Transverse colon (tissue), 4 donors: ENCODE measurements at regions not wholly inside any gene's neighbourhood (a gene's known extent, or its start where the extent isn't known, plus 50 kb on each side); places are given as distances from the start of the nearest gene placed in this dataset.
"Not testable (repeated sequence)": the region's sequence is repeated elsewhere in the genome, so short reads cannot be mapped to it uniquely, and the experiment has no call there.

Experiments
- DNase-seq: peaks from one replicate; pipeline ENCODE4 v3.0.0-alpha.2; 2019
- H3K27ac ChIP-seq, 4 donors: fragments of 200-600 bp; sonication (generic); 2 replicates each; pipeline ENCODE4 v1.5.1; 2016 to 2018; ENCODE audit warnings: inconsistent platforms in 4 of 4
- H3K27me3 ChIP-seq: fragments of 200-600 bp; sonication (generic); 2 replicates; pipeline ENCODE4 v1.5.1; 2017; ENCODE audit warnings: inconsistent platforms
- H3K36me3 ChIP-seq, 4 donors: fragments of 200-600 bp; sonication (generic); 2 replicates each; pipeline ENCODE4 v1.5.1; 2017 to 2019; ENCODE audit warnings: inconsistent platforms in 4 of 4
- H3K4me1 ChIP-seq, 4 donors: fragments of 200-600 bp; sonication (generic); 2 replicates each; pipeline ENCODE4 v1.5.1; 2017 to 2020; ENCODE audit warnings: inconsistent platforms in 4 of 4
- H3K4me3 ChIP-seq, 4 donors: fragments of 200-600 bp; sonication (generic); 1 replicate in 1 of 4; 2 replicates in 3 of 4; pipeline versions ENCODE4 v1.5.1 to v1.6.1; 2017 to 2019; ENCODE audit warnings: inconsistent platforms in 4 of 4
- H3K9me3 ChIP-seq, 2 donors: fragments of 200-600 bp; sonication (generic); 2 replicates each; pipeline ENCODE4 v1.5.1; 2017 to 2019; ENCODE audit warnings: inconsistent platforms in 2 of 2
- EP300 ChIP-seq: sonication (generic); formaldehyde crosslinking; IDR thresholded peaks from one replicate; pipeline ENCODE4 v1.6.1; 2017; ENCODE audit warnings: antibody characterized with exemption, low read depth
- POLR2A ChIP-seq: fragments of 450-650 bp; IDR thresholded peaks from one replicate; pipeline ENCODE4 v1.6.1; 2016; ENCODE audit warnings: antibody characterized with exemption, mild to moderate bottlenecking, moderate library complexity
- POLR2AphosphoS5 ChIP-seq, 3 donors: sonication (generic); formaldehyde crosslinking; IDR thresholded peaks; one replicate each; pipeline ENCODE4 v1.6.1; 2016; ENCODE audit warnings: antibody characterized with exemption in 3 of 3
- WGBS, 2 donors: methylation state at CpG; one replicate each; pipeline ENCODE4 v1.1.5; 2018; ENCODE audit warnings: low coverage in 1 of 2; 5-methylcytosine and 5-hydroxymethylcytosine counted together
- in situ Hi-C, 4 donors: fragments of 200-750 bp; cut with MboI; loops; one replicate each; pipeline versions ENCODE4 v1.15.0 to v1.15.1; 2017; ENCODE audit warnings: low sequenced_read_pairs in 3 of 4, low pct_ligation_motif_present in 1 of 4, low pct_unique_long_range_greater_than_20kb in 1 of 4
- intact Hi-C: fragments of 100-400 bp; cut with DNase I; formaldehyde crosslinking; loops from one replicate; pipeline ENCODE4 v1.15.1; 2023; ENCODE audit warnings: low total_unique reads
- TF ChIP-seq, protein P1 (sequence below), 5 experiments: fragments of 200-600 bp in 3 of 5; fragments of 450-650 bp in 2 of 5; sonication (generic) in 3 of 5; IDR thresholded peaks; 1 replicate in 2 of 5; 2 replicates in 3 of 5; pipeline ENCODE4 v1.5.1; 2016 to 2017; ENCODE audit warnings: antibody characterized with exemption in 5 of 5, inconsistent platforms in 3 of 5, mild to moderate bottlenecking in 2 of 5, moderate library complexity in 1 of 5

DNA sequence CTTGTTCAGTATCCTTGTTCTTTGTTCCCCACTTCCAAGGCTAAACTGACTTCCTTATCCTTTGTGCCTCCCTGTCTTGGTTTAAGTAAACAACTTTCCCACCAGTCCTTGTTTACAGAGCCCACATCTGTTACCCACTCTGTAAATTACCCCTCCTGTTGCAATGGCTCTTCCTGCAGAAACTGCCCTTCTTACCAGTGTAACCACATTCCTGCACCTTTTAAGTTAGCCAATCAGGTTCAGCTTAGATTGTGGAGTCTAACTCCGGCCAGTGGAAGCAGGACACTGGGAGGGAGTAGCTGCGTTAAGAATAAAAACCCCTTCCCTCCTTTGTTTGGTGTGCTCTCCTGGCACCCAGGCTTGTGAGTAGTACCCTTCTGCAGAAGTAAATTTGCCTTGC is 360.9 kb downstream of the PRDM5 start:
- WGBS, 2 donors: 50 to 76% methylated on average over 2 of the region's 2 CpGs
- intact Hi-C loops: no loop called here
- no peak overlapping the region for H3K4me3 ChIP-seq
- H3K27ac ChIP-seq: no peak overlapping the region
- H3K4me1 ChIP-seq: no peaks in the 10 kb centered on the region
- in situ Hi-C loops: no loop called here
- peaks cover 0 to 12% of the 10 kb centered on the region in 2 donors for H3K9me3 ChIP-seq
- TF ChIP-seq POLR2A (no peak), EP300 (no peak)
- no peaks in the 10 kb centered on the region for H3K27me3 ChIP-seq
- no peak for DNase-seq
- no peaks in the 10 kb centered on the region for H3K36me3 ChIP-seq

DNA sequence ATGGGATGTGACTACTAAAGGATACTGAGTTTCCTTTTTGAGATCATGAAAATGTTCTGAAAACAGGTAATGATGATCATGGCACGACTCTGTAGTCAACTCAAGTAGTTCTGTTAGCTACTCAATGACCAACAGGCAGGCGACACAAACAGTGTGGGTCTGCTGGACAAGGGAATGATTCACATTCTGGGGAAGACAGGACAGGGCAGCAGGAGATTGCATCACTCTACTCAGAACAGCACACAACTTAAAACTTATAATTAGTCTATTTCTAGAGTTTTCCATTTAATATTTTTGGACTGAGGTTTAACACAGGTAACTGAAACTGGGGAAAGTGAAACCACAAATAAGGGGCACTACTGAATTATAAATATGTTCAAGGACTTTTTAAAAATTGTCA is 365.2 kb downstream of the PRDM5 start:
- in situ Hi-C loops (no loop called here), intact Hi-C loops (no loop called here)
- H3K27me3 ChIP-seq: no peaks in the 10 kb centered on the region
- no peak overlapping the region for H3K4me3 ChIP-seq
- peaks cover 0 to 12% of the 10 kb centered on the region in 2 donors for H3K9me3 ChIP-seq
- TF ChIP-seq EP300 (no peak), POLR2A (no peak), POLR2AphosphoS5 (IDR thresholded peaks at IDR 0.05) (no peak)
- TF ChIP-seq, protein P1, sequence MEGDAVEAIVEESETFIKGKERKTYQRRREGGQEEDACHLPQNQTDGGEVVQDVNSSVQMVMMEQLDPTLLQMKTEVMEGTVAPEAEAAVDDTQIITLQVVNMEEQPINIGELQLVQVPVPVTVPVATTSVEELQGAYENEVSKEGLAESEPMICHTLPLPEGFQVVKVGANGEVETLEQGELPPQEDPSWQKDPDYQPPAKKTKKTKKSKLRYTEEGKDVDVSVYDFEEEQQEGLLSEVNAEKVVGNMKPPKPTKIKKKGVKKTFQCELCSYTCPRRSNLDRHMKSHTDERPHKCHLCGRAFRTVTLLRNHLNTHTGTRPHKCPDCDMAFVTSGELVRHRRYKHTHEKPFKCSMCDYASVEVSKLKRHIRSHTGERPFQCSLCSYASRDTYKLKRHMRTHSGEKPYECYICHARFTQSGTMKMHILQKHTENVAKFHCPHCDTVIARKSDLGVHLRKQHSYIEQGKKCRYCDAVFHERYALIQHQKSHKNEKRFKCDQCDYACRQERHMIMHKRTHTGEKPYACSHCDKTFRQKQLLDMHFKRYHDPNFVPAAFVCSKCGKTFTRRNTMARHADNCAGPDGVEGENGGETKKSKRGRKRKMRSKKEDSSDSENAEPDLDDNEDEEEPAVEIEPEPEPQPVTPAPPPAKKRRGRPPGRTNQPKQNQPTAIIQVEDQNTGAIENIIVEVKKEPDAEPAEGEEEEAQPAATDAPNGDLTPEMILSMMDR (IDR thresholded peaks at IDR 0.05): no peak
- no peaks in the 10 kb centered on the region for H3K4me1 ChIP-seq
- no peaks in the 10 kb centered on the region for H3K36me3 ChIP-seq
- 86 to 92% methylated on average over 2 of the region's 2 CpGs for whole genome bisulfite sequencing, 2 donors
- H3K27ac ChIP-seq: no peak overlapping the region
- no peak for DNase-seq

DNA sequence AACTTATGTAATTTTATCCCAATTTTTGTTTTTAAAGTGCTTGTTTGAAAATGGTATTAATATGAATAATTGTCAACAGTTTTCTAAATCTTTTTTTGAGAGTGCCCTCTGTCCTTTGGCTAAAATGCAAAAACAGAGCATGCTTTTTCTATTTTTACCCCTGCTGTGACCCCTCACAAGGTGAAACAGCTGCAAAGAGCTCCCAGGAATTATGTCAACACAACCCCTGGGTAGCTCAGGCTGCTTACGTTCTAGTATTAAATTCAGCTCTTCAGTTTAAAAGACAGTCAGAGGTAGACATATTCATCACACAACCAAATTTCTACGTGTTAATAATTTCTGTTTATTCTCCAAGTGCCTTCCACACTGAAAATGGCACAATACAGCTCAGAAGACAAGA is 367.5 kb downstream of the PRDM5 start:
- H3K4me1 ChIP-seq: no peaks in the 10 kb centered on the region
- no peaks in the 10 kb centered on the region for H3K9me3 ChIP-seq
- WGBS, 2 donors: 49% methylated on average over 2 of the region's 2 CpGs
- in situ Hi-C loops (no loop called here), intact Hi-C loops (no loop called here)
- H3K27me3 ChIP-seq: no peaks in the 10 kb centered on the region
- TF ChIP-seq, protein P1 (IDR thresholded peaks at IDR 0.05): no peak
- TF ChIP-seq EP300: no peak
- no peak for TF ChIP-seq POLR2AphosphoS5 (IDR thresholded peaks at IDR 0.05)
- TF ChIP-seq POLR2A: no peak
- H3K4me3 ChIP-seq: no peak overlapping the region
- no peaks in the 10 kb centered on the region for H3K36me3 ChIP-seq
- no peak overlapping the region for H3K27ac ChIP-seq
- DNase-seq: no peak

DNA sequence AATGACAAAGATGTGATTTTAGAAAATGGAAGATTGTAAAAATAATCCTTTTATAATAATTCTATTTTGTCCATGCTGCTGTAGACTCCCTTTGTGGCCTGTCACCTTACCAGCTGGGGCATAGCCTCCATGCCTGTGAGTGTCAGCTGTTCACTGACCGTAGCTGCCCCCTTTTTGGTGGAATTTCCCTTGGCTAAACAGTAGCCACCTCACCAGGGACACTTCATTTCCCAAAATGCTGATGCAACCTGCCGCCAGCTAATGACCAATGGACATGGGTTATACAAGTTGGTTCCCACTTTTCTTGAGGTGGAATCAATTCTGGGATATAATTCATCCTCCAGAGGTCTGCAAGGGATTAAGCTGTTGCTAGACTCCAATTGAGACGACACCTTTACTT is 368.4 kb downstream of the PRDM5 start:
- TF ChIP-seq EP300 (no peak), POLR2A (no peak), POLR2AphosphoS5 (IDR thresholded peaks at IDR 0.05) (no peak)
- TF ChIP-seq, protein P1 (IDR thresholded peaks at IDR 0.05): no peak
- no peaks in the 10 kb centered on the region for H3K4me1 ChIP-seq
- no peaks in the 10 kb centered on the region for H3K36me3 ChIP-seq
- H3K27ac ChIP-seq: no peak overlapping the region
- no peak overlapping the region for H3K4me3 ChIP-seq
- intact Hi-C loops (no loop called here), in situ Hi-C loops (no loop called here)
- 57 to 77% methylated on average over 2 to 3 of the region's 3 CpGs for WGBS, 2 donors
- no peak for DNase-seq
- H3K27me3 ChIP-seq: no peaks in the 10 kb centered on the region
- no peaks in the 10 kb centered on the region for H3K9me3 ChIP-seq

DNA sequence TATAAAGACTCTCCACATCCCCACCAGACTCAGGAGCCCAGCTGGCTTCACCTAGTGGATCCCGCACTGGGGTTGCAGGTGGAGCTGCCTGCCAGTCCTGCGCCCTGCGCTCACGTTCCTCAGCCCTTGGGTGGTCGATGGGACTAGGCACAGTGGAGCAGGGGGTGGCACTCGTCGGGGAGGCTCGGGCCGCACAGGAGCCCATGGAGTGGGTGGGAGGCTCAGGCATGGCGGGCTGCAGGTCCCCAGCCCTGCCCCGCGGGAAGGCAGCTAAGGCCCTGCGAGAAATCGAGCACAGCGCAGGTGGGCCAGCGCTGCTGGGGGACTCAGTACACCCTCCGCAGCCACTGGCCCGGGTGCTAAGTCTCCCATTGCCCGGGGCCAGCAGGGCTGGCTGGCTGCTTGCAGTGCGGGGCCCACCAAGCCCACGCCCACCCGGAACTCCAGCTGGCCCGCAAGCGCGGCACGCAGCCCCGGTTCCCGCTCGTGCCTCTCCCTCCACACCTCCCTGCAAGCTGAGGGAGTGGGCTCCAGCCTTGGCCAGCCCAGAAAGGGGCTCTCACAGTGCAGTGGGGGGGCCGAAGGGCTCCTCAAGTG is 371.8 kb downstream of the PRDM5 start:
- H3K4me3 ChIP-seq, H3K36me3 ChIP-seq, H3K27ac ChIP-seq, intact Hi-C loops, DNase-seq, H3K9me3 ChIP-seq, H3K4me1 ChIP-seq, in situ Hi-C loops, H3K27me3 ChIP-seq: not testable (repeated sequence)
- 93% methylated on average over 30 of the region's 30 CpGs; no CpG with 5 or more reads in 1 of the 2 donors for WGBS, 2 donors
